Activated naive CD4-positive, alpha-beta T cell (primary cell): ENCODE measurements at regions not wholly inside any gene's neighbourhood (a gene's known extent, or its start where the extent isn't known, plus 50 kb on each side); places are given as distances from the start of the nearest gene placed in this dataset.

ENCODE experiments used
- DNase-seq, 4 experiments: peaks; one replicate each; lab custom pipeline; 2025; lab: John Stamatoyannopoulos, UW

- no peak for DNase-seq
These were observed 735.6 kb downstream of the BRD1 start for GRCh38 chr22:49091917-49092545.

GRCh38 chr22:49091451-49091850 lies 736.2 kb downstream of the BRD1 start:
- DNase-seq, result no peak

GRCh38 chr22:49090853-49091135 lies 736.9 kb downstream of the BRD1 start:
- no peak for DNase-seq

GRCh38 chr22:49090061-49090852 lies 737.4 kb downstream of the BRD1 start:
- DNase-seq, result no peak

DNA sequence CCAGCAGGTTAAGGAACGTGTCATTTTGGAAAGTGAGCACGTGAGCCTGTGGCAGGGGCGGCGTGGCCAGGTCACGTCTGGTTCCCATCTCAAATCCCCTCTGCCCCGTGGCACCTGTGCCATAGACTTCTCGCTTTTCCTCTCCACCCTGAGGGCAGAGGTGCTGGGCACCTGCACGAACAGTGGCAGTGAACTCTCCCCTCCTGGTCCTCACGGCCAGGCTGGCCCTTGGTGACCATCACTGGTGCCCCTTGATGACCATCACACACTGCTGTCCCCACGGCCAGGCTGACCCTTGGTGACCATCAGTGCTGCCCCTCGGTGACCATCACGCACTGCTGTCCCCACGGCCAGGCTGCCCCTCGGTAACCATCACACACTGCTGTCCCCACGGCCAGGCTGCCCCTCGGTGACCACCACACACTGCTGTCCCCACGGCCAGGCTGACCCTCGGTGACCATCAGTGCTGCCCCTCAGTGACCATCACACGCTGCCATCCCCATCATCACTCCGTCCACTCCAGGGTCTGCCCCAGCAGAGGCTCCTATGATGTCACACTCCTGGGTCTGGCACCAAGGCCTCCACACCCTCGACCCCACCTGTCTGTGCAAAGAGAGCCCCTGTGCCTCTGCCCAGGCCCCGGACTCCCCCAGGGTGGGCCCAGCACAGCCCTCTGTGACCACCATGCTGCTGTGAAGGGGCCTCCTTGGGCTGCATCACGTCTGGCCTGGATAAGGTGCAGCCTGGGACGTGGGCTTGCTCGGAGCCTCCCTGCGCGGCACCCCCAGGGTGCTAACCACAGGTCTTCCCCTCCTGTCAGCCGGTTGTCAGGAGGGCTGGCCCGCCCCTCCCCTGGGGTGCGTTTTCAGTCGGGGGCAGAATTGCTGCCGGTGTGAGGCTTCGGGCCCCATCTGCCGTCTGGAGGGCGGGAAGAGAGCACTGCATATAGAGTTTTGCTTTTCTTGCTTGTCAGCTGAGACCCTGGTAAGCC lies 738.6 kb downstream of the BRD1 start:
- DNase-seq, result no peak

- no peak for DNase-seq
These were observed 739.7 kb downstream of the BRD1 start for GRCh38 chr22:49087716-49088601.

DNA sequence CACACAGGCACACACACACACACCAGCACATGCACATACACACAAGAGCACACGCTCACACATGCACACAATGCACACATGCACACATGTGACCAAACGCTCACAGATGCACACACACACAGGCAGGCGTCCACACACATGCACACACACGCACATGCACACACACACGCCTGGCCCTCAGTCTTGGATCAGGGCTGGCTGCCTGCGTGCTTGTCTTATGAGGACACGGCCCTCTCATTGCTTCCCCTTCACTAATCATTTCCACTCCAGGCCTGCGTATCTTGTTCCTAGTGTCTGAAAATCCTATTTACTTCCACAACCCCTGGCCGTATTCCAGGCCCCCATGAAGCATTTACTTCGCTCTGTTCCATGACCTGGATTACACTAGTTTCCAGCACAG lies 740.5 kb downstream of the BRD1 start:
- no peak for DNase-seq

DNA sequence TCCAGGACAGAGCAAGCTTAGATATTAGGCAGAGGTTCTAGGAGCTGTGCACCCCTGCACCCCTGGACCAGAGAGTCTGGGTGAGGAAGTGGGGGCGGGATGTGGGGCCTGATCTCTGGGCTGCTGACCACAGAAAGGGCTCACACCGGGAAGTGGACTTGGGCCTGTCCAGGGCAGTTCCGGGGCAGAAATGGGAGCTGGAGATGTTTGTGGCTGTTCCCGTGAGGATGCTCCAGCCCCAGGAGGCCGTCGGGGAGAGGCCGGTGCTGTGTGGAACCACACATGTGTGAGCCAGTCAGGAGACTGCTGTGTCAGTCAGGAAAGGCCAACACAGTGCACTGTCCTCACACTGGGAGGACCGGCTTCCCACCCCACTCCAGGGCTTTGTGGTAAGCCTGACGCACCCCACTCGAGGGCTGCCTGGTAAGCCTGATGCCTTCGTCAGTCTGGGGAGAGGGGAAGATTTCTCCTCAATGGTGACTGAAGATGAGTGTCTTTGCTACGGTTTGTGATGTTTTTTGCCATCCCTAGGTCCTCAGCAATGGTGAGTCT lies 741.0 kb downstream of the BRD1 start:
- DNase-seq, result no peak

DNA sequence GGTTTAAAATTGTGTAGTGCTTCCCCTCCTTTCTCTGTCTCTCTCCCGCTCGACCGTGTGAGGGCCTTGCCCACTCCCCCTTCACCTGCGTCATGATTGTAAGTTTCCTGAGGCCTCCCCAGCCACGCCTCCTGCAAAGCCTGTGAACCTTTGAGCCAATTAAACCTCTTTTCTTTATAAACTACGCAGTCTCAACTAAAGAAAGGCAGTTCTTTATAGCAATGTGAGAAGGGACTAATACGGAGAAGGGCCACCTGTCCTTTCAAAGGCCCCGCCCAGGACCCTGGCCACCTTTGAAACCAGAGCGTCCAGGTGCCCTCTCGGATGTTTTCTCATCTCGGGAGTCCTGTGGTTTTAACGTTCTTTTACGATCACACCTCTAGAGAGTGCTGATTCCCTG lies 741.5 kb downstream of the BRD1 start:
- no peak for DNase-seq

GRCh38 chr22:49084206-49084605 lies 743.5 kb downstream of the BRD1 start:
- DNase-seq, result no peak

DNA sequence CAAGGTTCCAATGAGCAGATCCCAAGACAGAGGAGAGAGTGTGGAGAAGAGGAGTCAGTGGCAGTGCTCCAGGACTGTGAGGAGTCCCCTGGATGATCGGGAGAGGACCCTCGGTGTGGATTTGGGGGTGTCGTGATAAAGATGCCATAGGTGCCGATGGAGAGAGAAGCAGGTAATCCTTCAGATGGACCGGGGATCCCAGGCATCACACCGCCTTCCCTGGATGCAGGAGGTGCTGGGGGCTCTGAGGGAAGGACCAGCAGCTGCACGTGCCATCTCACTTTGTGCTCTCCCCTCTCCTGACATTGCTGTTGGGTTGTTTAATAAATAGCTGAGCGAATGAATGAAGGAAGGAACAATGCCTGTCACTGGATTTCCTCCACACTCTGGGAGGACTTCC lies 744.1 kb downstream of the BRD1 start:
- DNase-seq, result no peak

GRCh38 chr22:49082451-49082850 lies 745.2 kb downstream of the BRD1 start:
- no peak for DNase-seq

GRCh38 chr22:49081926-49082325 lies 745.7 kb downstream of the BRD1 start:
- DNase-seq, result no peak

DNA sequence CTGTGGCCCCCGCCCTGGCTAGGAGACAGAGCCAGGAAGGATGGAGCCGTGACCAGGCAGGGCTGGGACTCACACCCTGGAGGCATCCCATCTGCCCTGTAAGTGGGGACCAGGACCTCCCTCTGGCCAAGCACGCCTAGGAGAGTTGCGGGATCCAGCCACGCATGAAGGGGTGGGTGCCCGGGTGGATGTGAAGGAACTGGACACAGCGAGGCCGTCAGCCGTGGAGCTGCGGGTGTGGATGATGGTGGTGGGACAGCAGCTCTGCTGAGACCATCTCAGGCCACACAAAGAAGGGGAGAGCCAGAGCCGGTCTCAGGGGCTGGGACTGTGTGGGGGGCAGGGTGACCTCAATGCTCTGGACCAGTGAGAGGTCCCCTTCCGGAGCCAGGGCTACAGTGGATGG lies 746.4 kb downstream of the BRD1 start:
- DNase-seq, result no peak

- no peak for DNase-seq
These were observed 747.0 kb downstream of the BRD1 start for GRCh38 chr22:49080631-49081030.

DNA sequence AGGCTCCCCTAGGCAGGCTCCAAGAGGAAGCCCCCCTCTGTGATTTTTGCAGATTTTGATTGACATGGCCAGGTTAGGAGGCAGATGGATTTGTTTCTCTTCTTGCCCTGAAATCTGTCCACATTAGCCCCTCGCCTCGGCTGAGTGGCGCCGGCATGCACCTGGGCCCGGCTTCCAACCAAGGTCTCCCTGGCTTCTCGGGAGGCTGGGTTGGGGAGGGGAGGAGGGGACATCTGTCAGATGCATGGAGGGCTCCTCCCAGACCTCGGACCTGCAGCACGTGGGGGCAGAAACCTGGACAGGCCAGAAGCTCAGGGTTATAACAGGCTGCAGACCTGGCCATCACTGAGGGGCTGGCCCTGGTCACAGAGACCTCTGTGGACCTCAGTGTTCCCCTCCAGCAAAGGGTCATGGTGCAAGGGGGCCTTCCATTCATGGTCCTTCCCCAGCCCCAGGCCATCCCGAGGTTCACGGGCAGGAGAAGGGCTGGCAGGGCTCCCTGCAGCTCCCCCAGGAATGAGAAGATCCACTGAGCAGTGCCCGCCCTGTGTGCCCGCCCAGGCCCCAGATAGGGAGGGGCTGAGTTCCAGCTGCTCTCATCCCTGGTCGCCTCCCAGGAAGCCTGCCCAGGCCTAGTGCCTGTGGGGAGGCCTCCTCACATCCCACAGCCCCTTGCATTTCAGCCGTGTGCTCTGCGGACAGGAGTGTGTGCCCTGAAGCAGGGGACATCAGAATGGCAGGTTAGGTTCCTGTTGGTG lies 747.8 kb downstream of the BRD1 start:
- DNase-seq, result no peak

- DNase-seq, result no peak
These were observed 748.5 kb downstream of the BRD1 start for GRCh38 chr22:49079027-49079725.

DNA sequence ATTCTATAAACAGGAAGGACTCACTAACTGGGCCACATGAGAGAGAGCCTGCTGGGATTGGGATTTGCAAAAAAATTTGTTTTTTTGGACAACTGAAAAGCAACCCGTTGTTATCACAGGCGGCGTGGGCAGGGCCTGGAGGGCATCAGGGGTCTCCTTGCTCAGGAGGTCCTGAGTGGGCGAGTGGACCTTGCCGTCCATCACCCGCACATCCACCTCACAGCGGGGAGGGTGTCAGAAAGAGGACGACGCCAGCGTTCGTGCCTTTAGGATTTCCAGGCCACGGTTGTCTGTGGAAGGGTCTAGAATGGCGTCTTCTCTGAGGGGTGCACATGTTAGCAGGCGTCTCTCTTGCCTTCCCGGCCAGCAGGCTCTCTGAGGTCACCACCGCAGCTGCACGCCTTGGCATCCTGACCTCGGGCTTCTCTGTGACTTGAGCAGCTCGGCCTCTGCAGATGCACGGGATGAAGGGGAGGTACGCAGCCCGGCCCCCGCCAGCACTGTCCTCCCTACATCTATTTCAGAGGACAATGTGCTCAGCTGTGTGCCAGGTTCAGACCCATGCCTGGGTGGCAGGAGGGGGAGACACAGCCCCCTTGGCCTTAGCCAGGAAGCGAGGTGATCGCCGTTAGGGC lies 749.5 kb downstream of the BRD1 start:
- DNase-seq, result no peak

- no peak for DNase-seq
These were observed 750.1 kb downstream of the BRD1 start for GRCh38 chr22:49077586-49077985.

- DNase-seq, result no peak
These were observed 750.7 kb downstream of the BRD1 start for GRCh38 chr22:49077036-49077393.
